SK-N-SH treated with all-trans-retinoic acid at 6 μM for 48 hours (cell line): ENCODE measurements at regions not wholly inside any gene's neighbourhood (a gene's known extent, or its start where the extent isn't known, plus 50 kb on each side); places are given as distances from the start of the nearest gene placed in this dataset.

ENCODE experiments used
- ATAC-seq: fragments of 200-7000 bp; cut with Tn5 transposase; 3 replicates; pipeline ENCODE4 v1.9.1; 2020; ENCODE audit warnings: mild to moderate bottlenecking, moderate library complexity
- ARNTL ChIP-seq: fragments of 450-650 bp; formaldehyde crosslinking; IDR thresholded peaks from 2 replicates; pipeline ENCODE4 v1.5.0; 2020; ENCODE audit warnings: low read depth, mild to moderate bottlenecking, moderate library complexity, borderline replicate concordance
- BACH2 ChIP-seq: fragments of 250-450 bp; sonication (Bioruptor Pico); IDR thresholded peaks from 2 replicates; pipeline ENCODE4 v1.9.0; 2021; ENCODE audit warnings: mild to moderate bottlenecking, borderline replicate concordance
- CSDC2 ChIP-seq: fragments of 250-450 bp; sonication (Bioruptor Pico); IDR thresholded peaks from 2 replicates; pipeline ENCODE4 v1.5.0; 2020; ENCODE audit warnings: mild to moderate bottlenecking, moderate library complexity
- ESRRG ChIP-seq: fragments of 250-450 bp; sonication (Bioruptor Pico); IDR thresholded peaks from 2 replicates; pipeline ENCODE4 v1.6.1; 2021; ENCODE audit warnings: mild to moderate bottlenecking
- GLIS3 ChIP-seq: fragments of 250-450 bp; sonication (Bioruptor Pico); IDR thresholded peaks from 2 replicates; pipeline ENCODE4 v1.5.0; 2020; ENCODE audit warnings: mild to moderate bottlenecking, moderate library complexity
- ISL1 ChIP-seq: fragments of 250-450 bp; sonication (Bioruptor Pico); IDR thresholded peaks from 2 replicates; pipeline ENCODE4 v2.1.2; 2022; ENCODE audit warnings: mild to moderate bottlenecking, moderate library complexity
- OSR1 ChIP-seq: fragments of 250-450 bp; sonication (Bioruptor Pico); IDR thresholded peaks from 2 replicates; pipeline ENCODE4 v1.8.0; 2022; ENCODE audit warnings: moderate library complexity, mild to moderate bottlenecking, inconsistent platforms
- PATZ1 ChIP-seq: fragments of 250-450 bp; sonication (Bioruptor Pico); IDR thresholded peaks from 2 replicates; pipeline ENCODE4 v1.8.0; 2020; ENCODE audit warnings: mild to moderate bottlenecking, moderate library complexity, borderline replicate concordance
- POU6F1 ChIP-seq: fragments of 250-450 bp; sonication (Bioruptor Pico); IDR thresholded peaks from 2 replicates; pipeline ENCODE4 v1.8.0; 2021; ENCODE audit warnings: low read depth, mild to moderate bottlenecking, moderate library complexity, borderline replicate concordance
- PPARA ChIP-seq: fragments of 250-450 bp; sonication (Bioruptor Pico); IDR thresholded peaks from 2 replicates; pipeline ENCODE4 v1.5.0; 2020; ENCODE audit warnings: mild to moderate bottlenecking, borderline replicate concordance
- RARB ChIP-seq: fragments of 250-450 bp; sonication (Bioruptor Pico); IDR thresholded peaks from 2 replicates; pipeline ENCODE4 v1.8.0; 2021; ENCODE audit warnings: mild to moderate bottlenecking, moderate library complexity
- TCF4 ChIP-seq: fragments of 250-450 bp; sonication (Bioruptor Pico); IDR thresholded peaks from 2 replicates; pipeline ENCODE4 v1.8.0; 2021; ENCODE audit warnings: mild to moderate bottlenecking, moderate library complexity, borderline replicate concordance
- TOX ChIP-seq: fragments of 250-450 bp; sonication (Bioruptor Pico); IDR thresholded peaks from 2 replicates; pipeline ENCODE4 v1.8.0; 2021; ENCODE audit warnings: mild to moderate bottlenecking, moderate library complexity, borderline replicate concordance
- TSHZ2 ChIP-seq: fragments of 250-450 bp; sonication (Bioruptor Pico); IDR thresholded peaks from 2 replicates; pipeline ENCODE4 v1.5.0; 2020; ENCODE audit warnings: mild to moderate bottlenecking, moderate library complexity
- ZFP3 ChIP-seq: fragments of 250-450 bp; sonication (Bioruptor Pico); IDR thresholded peaks from 2 replicates; pipeline ENCODE4 v1.5.0; 2020; ENCODE audit warnings: mild to moderate bottlenecking, moderate library complexity
- ZFP30 ChIP-seq: fragments of 450-650 bp; formaldehyde crosslinking; IDR thresholded peaks from 2 replicates; pipeline ENCODE4 v1.5.0; 2022; ENCODE audit warnings: mild to moderate bottlenecking, moderate library complexity
- ZNF565 ChIP-seq: fragments of 450-650 bp; formaldehyde crosslinking; conservative IDR thresholded peaks from 2 replicates; pipeline ENCODE4 v1.5.0; 2020; ENCODE audit warnings: low read depth, mild to moderate bottlenecking, moderate library complexity
- ZNF70 ChIP-seq: fragments of 450-650 bp; formaldehyde crosslinking; IDR thresholded peaks from 2 replicates; pipeline ENCODE4 v1.5.0; 2020; ENCODE audit warnings: mild to moderate bottlenecking, moderate library complexity
- ZNF8 ChIP-seq: fragments of 450-650 bp; formaldehyde crosslinking; IDR thresholded peaks from 2 replicates; pipeline ENCODE4 v1.5.0; 2020; ENCODE audit warnings: mild to moderate bottlenecking, moderate library complexity
- TF ChIP-seq, protein P1 (sequence below): fragments of 250-450 bp; sonication (Bioruptor Pico); IDR thresholded peaks from 2 replicates; pipeline ENCODE4 v1.5.1; 2020; ENCODE audit warnings: low read depth, mild to moderate bottlenecking, moderate library complexity
- TF ChIP-seq, protein P2 (sequence below): fragments of 250-450 bp; sonication (Bioruptor Pico); IDR thresholded peaks from 2 replicates; pipeline ENCODE4 v1.5.1; 2021; ENCODE audit warnings: mild to moderate bottlenecking, moderate library complexity

- TF ChIP-seq ARNTL (CRISPR knock-in tag) (no peak), GLIS3 (CRISPR knock-in tag) (no peak), ZNF8 (CRISPR knock-in tag) (no peak)
- TF ChIP-seq, all 23 proteins: peak for 0
- no peak for ATAC-seq
Observed at GRCh38 chr10:128971374-128972035, 495.5 kb upstream of the MGMT start.

DNA sequence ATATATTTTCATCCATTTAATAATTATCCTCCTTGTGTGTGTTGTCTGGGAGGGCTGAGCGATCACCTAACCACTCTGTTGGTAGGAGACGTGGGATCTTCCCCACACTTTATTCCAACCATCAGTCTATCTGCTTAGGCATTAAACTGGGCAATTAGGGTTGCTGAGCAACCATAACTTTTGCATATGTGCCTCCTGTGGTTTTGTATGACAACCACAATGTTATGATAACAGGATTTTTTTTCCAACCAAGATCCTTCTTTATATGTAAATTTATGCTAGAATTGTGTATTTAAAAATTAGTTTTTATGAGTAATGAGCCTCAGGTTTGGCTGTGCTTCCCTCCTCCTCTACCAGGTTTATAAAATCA is 495.0 kb upstream of the MGMT start:
- ATAC-seq = no peak
- TF ChIP-seq ISL1 = no peak

DNA sequence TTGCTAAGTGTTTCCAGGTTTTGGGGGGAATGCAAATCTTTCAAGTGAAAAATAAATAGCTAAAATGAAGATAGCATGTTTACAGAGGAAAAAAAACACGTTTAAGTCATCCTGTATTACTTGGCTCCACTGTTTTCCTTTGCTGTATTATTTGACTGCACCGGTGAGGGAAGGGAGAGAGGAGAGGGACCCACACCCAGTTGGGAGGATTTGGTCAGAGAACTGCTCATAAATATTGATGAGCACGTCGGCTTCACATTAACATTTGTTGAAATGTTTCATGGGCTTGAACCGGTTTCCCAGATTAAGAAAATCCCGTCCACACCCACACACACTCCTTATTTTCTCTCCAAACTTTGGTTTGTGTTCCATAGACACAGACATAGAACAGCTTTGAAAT is 493.8 kb upstream of the MGMT start:
- ATAC-seq = no peak
- no peak for TF ChIP-seq GLIS3 (CRISPR knock-in tag)
- TF ChIP-seq PPARA = no peak
- no peak for TF ChIP-seq CSDC2 (CRISPR knock-in tag)
- no peak for TF ChIP-seq ZFP30 (CRISPR knock-in tag)
- no peak for TF ChIP-seq ZFP3 (CRISPR knock-in tag)
- TF ChIP-seq ZNF8 (CRISPR knock-in tag) = no peak
- TF ChIP-seq TCF4 (CRISPR knock-in tag) = no peak
- TF ChIP-seq, protein P1, sequence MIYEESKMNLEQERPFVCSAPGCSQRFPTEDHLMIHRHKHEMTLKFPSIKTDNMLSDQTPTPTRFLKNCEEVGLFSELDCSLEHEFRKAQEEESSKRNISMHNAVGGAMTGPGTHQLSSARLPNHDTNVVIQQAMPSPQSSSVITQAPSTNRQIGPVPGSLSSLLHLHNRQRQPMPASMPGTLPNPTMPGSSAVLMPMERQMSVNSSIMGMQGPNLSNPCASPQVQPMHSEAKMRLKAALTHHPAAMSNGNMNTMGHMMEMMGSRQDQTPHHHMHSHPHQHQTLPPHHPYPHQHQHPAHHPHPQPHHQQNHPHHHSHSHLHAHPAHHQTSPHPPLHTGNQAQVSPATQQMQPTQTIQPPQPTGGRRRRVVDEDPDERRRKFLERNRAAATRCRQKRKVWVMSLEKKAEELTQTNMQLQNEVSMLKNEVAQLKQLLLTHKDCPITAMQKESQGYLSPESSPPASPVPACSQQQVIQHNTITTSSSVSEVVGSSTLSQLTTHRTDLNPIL = no peak
- no peak for TF ChIP-seq BACH2 (CRISPR knock-in tag)
- no peak for TF ChIP-seq ZNF70
- TF ChIP-seq, protein P2, sequence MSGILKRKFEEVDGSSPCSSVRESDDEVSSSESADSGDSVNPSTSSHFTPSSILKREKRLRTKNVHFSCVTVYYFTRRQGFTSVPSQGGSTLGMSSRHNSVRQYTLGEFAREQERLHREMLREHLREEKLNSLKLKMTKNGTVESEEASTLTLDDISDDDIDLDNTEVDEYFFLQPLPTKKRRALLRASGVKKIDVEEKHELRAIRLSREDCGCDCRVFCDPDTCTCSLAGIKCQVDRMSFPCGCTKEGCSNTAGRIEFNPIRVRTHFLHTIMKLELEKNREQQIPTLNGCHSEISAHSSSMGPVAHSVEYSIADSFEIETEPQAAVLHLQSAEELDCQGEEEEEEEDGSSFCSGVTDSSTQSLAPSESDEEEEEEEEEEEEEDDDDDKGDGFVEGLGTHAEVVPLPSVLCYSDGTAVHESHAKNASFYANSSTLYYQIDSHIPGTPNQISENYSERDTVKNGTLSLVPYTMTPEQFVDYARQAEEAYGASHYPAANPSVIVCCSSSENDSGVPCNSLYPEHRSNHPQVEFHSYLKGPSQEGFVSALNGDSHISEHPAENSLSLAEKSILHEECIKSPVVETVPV = no peak
- TF ChIP-seq RARB (CRISPR knock-in tag) = no peak
- TF ChIP-seq POU6F1 (CRISPR knock-in tag) = no peak
- no peak for TF ChIP-seq ESRRG
- TF ChIP-seq ZNF565 (CRISPR knock-in tag) = no peak
- TF ChIP-seq, all 23 proteins: peak for 0

DNA sequence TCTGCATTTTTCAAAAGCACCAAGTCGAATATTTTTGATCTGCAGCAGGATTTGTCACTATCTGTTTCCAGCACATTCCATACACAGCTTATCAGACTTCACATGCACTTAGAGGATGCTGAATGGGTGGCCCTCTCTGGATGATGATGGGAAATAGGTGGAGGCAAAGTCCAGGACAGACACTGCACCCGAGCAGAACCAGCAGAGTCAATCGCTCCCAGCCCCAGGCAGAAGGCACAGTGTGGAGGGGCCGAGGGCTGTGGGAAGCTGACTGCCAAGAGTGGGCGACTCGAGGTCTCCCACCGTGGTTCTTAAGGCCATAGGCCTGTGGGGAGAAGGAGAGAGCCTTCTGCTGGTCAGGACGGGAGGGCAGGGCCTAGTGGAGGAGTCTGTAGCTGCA is 490.2 kb upstream of the MGMT start:
- TF ChIP-seq BACH2 (CRISPR knock-in tag) = no peak
- TF ChIP-seq CSDC2 (CRISPR knock-in tag) = no peak
- no peak for TF ChIP-seq GLIS3 (CRISPR knock-in tag)
- TF ChIP-seq ZFP30 (CRISPR knock-in tag) = no peak
- TF ChIP-seq ZNF70 = no peak
- no peak for TF ChIP-seq TSHZ2 (CRISPR knock-in tag)
- no peak for ATAC-seq

DNA sequence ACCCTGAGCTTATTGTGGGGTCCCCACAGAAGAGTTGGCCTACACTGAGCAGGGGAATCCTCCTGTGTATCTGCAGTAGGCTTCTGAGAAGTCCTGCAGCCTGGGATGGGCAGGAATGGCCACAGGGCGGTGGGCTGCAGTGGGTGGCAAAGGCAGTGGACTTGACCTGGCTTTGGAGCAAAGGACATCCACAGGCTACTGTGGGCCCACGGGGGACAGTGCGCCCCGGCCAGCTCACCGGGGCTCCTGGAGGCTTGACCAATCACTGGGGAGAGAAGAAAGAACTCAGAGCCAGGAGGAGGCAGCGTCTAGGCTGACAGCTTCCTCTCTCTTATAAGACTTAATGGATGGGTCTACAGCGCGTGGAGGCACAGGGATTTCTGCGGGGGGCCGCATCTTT is 488.8 kb upstream of the MGMT start:
- no peak for ATAC-seq
- TF ChIP-seq ZNF8 (CRISPR knock-in tag) (no peak), OSR1 (CRISPR knock-in tag) (no peak), RARB (CRISPR knock-in tag) (no peak), TSHZ2 (CRISPR knock-in tag) (no peak), PPARA (no peak), CSDC2 (CRISPR knock-in tag) (no peak), PATZ1 (no peak), TCF4 (CRISPR knock-in tag) (no peak), TOX (CRISPR knock-in tag) (no peak)
